OCI-LY7 (cell line): ENCODE measurements at regions not wholly inside any gene's neighbourhood (a gene's known extent, or its start where the extent isn't known, plus 50 kb on each side); places are given as distances from the start of the nearest gene placed in this dataset.

Source experiments
- BruUV-seq: library from RNA; stranded (reverse); fragments of 400-500 nt; replicated peaks from 2 replicates; lab custom pipeline; 2021; lab: Mats Ljungman, UMichigan
- CTCF ChIA-PET: fragments of 300-600 bp; sonication (Branson Sonifier 250); formaldehyde crosslinking; loops from one replicate; lab custom pipeline; 2022; ENCODE audit warnings: antibody characterized with exemption; ENCODE audit not compliant: unreplicated experiment; lab: Charles Lee
- POLR2A ChIA-PET: fragments of 300-600 bp; sonication (Branson Sonifier 250); formaldehyde crosslinking; loops from one replicate; lab custom pipeline; 2022; ENCODE audit warnings: antibody characterized with exemption; lab: Charles Lee
- DNase-seq: peaks from one replicate; pipeline ENCODE4 v3.0.0-alpha.2; 2015; ENCODE audit warnings: low spot score
- H2AFZ ChIP-seq: fragments of 200-600 bp; sonication (generic), shearing (Covaris generic); 2 replicates; pipeline ENCODE4 v1.6.1; 2014; ENCODE audit warnings: mild to moderate bottlenecking, antibody characterized with exemption, low read length, moderate library complexity
- H3K27ac ChIP-seq: fragments of 200-600 bp; sonication (generic); 2 replicates; pipeline ENCODE4 v1.5.1; 2014; ENCODE audit warnings: mixed run types, low read depth, mild to moderate bottlenecking, moderate library complexity, low read length, inconsistent platforms; ENCODE audit not compliant: poor library complexity, severe bottlenecking
- H3K36me3 ChIP-seq: fragments of 200-600 bp; sonication (generic); 2 replicates; pipeline ENCODE4 v1.6.1; 2014; ENCODE audit warnings: mild to moderate bottlenecking, antibody characterized with exemption, low read length, moderate library complexity, mixed read lengths; ENCODE audit not compliant: insufficient read depth
- H3K4me1 ChIP-seq: fragments of 200-600 bp; sonication (generic); 2 replicates; pipeline ENCODE4 v1.5.1; 2014; ENCODE audit warnings: mild to moderate bottlenecking, low read length; ENCODE audit not compliant: insufficient read depth, poor library complexity, severe bottlenecking
- H3K4me2 ChIP-seq: fragments of 200-600 bp; sonication (generic); 2 replicates; pipeline ENCODE4 v1.6.1; 2014; ENCODE audit warnings: mild to moderate bottlenecking, low read length
- H3K4me3 ChIP-seq: fragments of 200-600 bp; sonication (generic); 2 replicates; pipeline ENCODE4 v1.5.1; 2014; ENCODE audit warnings: mild to moderate bottlenecking, low read depth, low read length; ENCODE audit not compliant: poor library complexity, severe bottlenecking
- H3K79me2 ChIP-seq: fragments of 200-600 bp; sonication (generic); 2 replicates; pipeline ENCODE4 v1.6.1; 2016; ENCODE audit warnings: low read depth, mild to moderate bottlenecking, low read length, moderate library complexity, mixed read lengths; ENCODE audit not compliant: insufficient read depth
- H3K9me2 ChIP-seq: fragments of 200-600 bp; sonication (generic); 2 replicates; pipeline ENCODE4 v1.6.1; 2016; ENCODE audit warnings: mild to moderate bottlenecking, low read length, mixed read lengths; ENCODE audit not compliant: insufficient read depth
- H3K9me3 ChIP-seq: fragments of 200-600 bp; sonication (generic); 2 replicates; pipeline ENCODE4 v1.6.1; 2014; ENCODE audit warnings: mild to moderate bottlenecking, mixed run types, low read length, mixed read lengths
- H4K20me1 ChIP-seq: fragments of 200-600 bp; sonication (generic); 2 replicates; pipeline ENCODE4 v1.6.1; 2014; ENCODE audit warnings: mild to moderate bottlenecking, antibody characterized with exemption, low read length, moderate library complexity, mixed read lengths; ENCODE audit not compliant: insufficient read depth
- EZH2phosphoT487 ChIP-seq: fragments of 200-600 bp; sonication (generic); IDR thresholded peaks from 2 replicates; pipeline ENCODE4 v1.6.1; 2018; ENCODE audit warnings: low read depth, borderline replicate concordance, mild to moderate bottlenecking, mixed run types, antibody characterized with exemption, low read length, moderate library complexity, mixed read lengths
- intact Hi-C: fragments of 100-400 bp; cut with micrococcal nuclease; formaldehyde crosslinking; loops from one replicate; pipeline ENCODE4 v1.10.0; 2022; ENCODE audit not compliant: unreplicated experiment
- TF ChIP-seq, protein P1 (sequence below): fragments of 200-600 bp; sonication (generic); conservative IDR thresholded peaks from 2 replicates; pipeline ENCODE4 v1.5.1; 2014; ENCODE audit warnings: mild to moderate bottlenecking, antibody characterized with exemption, low read length, moderate library complexity, mixed read lengths

DNA sequence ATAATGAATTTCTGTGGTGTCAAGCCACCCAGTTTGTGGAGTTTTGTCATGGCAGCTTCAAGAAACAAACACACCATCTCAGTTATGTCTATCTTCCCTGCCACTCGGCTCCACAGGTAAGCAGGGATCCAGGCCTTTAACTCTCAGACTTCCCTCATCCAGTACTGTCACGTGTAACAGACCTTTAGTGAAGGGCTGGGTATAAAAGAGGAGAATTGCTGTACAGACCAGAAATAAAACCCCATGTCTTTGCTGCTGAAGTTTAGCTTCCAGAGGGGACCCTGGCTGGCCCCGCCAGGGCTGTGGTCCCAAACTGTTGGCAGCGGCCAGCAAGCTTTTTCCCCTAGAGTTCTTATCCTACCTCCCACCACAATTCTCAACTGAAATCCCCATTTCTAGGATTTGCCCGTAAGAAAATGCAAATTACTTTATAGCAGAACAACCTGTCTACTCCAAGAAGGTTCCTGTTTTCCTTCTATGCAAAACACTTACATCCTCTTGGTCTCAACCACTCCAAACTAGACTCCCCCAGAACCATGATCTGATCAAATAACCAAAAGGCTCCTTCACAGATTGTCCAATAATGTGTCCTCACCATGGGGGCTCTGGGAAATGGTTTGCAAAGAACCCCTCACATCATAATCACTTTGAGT, 438.0 kb upstream of the ID2 start:
- intact Hi-C loops: no loop called here
- no peak for DNase-seq
- Histone ChIP-seq H2AFZ (no peak overlapping the region), H3K9me2 (no peaks in the 10 kb centered on the region), H4K20me1 (no peaks in the 10 kb centered on the region), H3K9me3 (peaks cover 40% of the 10 kb centered on the region), H3K27ac (no peak overlapping the region), H3K4me1 (peaks cover 43% of the 10 kb centered on the region), H3K36me3 (peaks cover 25% of the 10 kb centered on the region), H3K79me2 (no peaks in the 10 kb centered on the region), H3K4me2 (0 out of 2 replicates have a peak overlapping the region, but pooled peaks have one; percentile 2), H3K4me3 (no peak overlapping the region)
- CTCF ChIA-PET: no interaction called here
- TF ChIP-seq, protein P1, sequence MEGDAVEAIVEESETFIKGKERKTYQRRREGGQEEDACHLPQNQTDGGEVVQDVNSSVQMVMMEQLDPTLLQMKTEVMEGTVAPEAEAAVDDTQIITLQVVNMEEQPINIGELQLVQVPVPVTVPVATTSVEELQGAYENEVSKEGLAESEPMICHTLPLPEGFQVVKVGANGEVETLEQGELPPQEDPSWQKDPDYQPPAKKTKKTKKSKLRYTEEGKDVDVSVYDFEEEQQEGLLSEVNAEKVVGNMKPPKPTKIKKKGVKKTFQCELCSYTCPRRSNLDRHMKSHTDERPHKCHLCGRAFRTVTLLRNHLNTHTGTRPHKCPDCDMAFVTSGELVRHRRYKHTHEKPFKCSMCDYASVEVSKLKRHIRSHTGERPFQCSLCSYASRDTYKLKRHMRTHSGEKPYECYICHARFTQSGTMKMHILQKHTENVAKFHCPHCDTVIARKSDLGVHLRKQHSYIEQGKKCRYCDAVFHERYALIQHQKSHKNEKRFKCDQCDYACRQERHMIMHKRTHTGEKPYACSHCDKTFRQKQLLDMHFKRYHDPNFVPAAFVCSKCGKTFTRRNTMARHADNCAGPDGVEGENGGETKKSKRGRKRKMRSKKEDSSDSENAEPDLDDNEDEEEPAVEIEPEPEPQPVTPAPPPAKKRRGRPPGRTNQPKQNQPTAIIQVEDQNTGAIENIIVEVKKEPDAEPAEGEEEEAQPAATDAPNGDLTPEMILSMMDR: no peak
- TF ChIP-seq EZH2phosphoT487: no peak
- BruUV-seq: no TSS peak
- POLR2A ChIA-PET: interaction anchor here (0.5 to 1.3 kb wide), 4 partner anchors 9 to 84 kb away, joined by 3 to 5 read pairs (median 4); no protein-coding TSS in a partner anchor

DNA sequence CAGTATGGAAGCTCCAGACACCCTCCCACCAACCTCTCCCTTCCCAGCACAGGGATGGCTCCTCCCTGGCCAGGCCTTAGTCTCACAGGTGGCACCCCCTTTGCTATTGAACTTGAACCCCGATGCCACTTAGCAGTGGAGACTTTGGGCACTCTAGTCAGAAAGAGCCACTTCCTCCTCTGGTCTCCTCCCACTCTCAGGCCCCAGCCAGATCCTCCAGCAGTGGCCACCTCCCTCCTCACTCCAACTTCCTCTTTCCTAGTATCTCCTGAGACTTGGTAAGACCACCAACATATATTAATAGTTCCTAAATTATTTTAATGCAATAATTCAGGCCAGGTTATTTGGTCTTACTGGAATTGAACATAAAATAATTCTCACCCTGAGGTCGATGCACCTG, 437.2 kb upstream of the ID2 start:
- H3K4me2 ChIP-seq: 0 out of 2 replicates have a peak overlapping the region, but pooled peaks have one; percentile 2
- BruUV-seq: no TSS peak
- no peak for DNase-seq
- H3K9me3 ChIP-seq: peaks cover 40% of the 10 kb centered on the region
- no peaks in the 10 kb centered on the region for H4K20me1 ChIP-seq
- H2AFZ ChIP-seq: no peak overlapping the region
- CTCF ChIA-PET: no interaction called here
- intact Hi-C loops: no loop called here
- no peaks in the 10 kb centered on the region for H3K9me2 ChIP-seq
- POLR2A ChIA-PET: interaction anchor here (0.5 to 1.3 kb wide), 2 partner anchors 9 to 55 kb away, joined by 3 to 5 read pairs; no protein-coding TSS in a partner anchor
- H3K36me3 ChIP-seq: peaks cover 25% of the 10 kb centered on the region
- TF ChIP-seq, protein P1: no peak
- no peak for TF ChIP-seq EZH2phosphoT487
- H3K4me3 ChIP-seq: no peak overlapping the region
- H3K79me2 ChIP-seq: no peaks in the 10 kb centered on the region
- H3K27ac ChIP-seq: no peak overlapping the region
- H3K4me1 ChIP-seq: peaks cover 36% of the 10 kb centered on the region

DNA sequence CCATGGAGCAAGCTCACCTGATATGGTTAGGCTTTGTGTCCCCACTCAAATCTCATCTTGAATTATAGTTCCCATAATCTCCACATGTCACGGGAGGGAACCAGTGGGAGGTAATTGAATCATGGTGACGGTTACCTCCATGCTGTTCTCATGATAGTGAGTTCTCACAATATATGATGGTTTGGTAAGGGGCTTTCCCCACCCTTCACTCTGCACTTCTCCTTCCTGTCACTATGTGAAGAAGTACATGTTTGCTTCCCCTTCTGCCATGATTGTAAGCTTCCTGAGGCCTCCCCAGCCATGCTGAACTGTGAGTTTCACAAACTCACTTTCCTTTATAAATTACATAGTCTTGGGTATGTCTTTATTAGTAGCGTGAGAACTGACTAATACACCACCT, 435.7 kb upstream of the ID2 start:
- Histone ChIP-seq H3K79me2 (no peaks in the 10 kb centered on the region), H3K4me2 (no peak overlapping the region), H3K4me1 (peaks cover 29% of the 10 kb centered on the region), H2AFZ (no peak overlapping the region), H3K9me3 (peaks cover 40% of the 10 kb centered on the region), H3K9me2 (no peaks in the 10 kb centered on the region), H3K4me3 (no peak overlapping the region), H4K20me1 (no peaks in the 10 kb centered on the region), H3K36me3 (peaks cover 25% of the 10 kb centered on the region), H3K27ac (no peak overlapping the region)
- BruUV-seq: no TSS peak
- DNase-seq: no peak
- POLR2A ChIA-PET: interaction anchor here (0.9 kb wide), 1 partner anchor 10 kb away, joined by 3 read pairs; no protein-coding TSS in a partner anchor
- intact Hi-C loops: no loop called here
- CTCF ChIA-PET: no interaction called here
- TF ChIP-seq EZH2phosphoT487: no peak
- TF ChIP-seq, protein P1: no peak
